ENCODE measurements at regions not wholly inside any gene's neighbourhood (a gene's known extent, or its start where the extent isn't known, plus 50 kb on each side); places are given as distances from the start of the nearest gene placed in this dataset.

DNA sequence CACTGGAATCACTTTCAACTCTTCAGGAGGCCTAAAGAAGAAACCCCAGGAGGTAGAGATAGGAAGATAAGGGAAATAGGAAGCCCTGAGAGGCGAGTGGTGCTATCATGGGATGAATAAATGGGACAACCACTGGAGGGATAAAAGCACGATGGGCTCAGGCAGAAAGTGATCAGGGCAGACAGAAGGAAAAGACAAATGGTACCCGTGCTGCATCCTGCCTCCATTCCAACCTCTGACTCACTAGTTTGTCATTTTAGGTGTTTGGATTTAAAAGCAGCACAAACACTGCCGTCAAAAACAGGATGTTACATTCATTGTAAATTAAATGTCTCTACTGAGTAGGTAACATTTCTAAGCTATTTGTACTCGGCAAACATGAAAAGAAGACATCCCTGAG lies 314.3 kb upstream of the HTR2A start:
- Histone ChIP-seq H4K20me1 (ENCODE audit: control insufficient read depth, insufficient read depth, insufficient read length) (no peaks in the 10 kb centered on the region), H3K79me2 (ENCODE audit: insufficient read depth, low read length) (no peaks in the 10 kb centered on the region), H2AK5ac (ENCODE audit: insufficient read length, low read length) (no peak overlapping the region), H3K18ac (ENCODE audit: insufficient read length, low read depth, low read length) (no peak overlapping the region), H2BK15ac (ENCODE audit: low read depth, low read length) (no peak overlapping the region), H3K9ac (ENCODE audit: extremely low read depth, insufficient read length, low read length) (no peak overlapping the region), H2BK20ac (ENCODE audit: low read depth, low read length, poor library complexity, severe bottlenecking) (no peak overlapping the region), H4K8ac (replicated peaks; ENCODE audit: insufficient read length, low read depth, low read length) (no peak overlapping the region), H2BK12ac (ENCODE audit: insufficient read length, low read depth, low read length) (no peak overlapping the region), H3K4me1 (ENCODE audit: insufficient read depth, low read length) (peaks cover 11% of the 10 kb centered on the region), H3K4me2 (ENCODE audit: insufficient read depth, insufficient read length, low read length) (no peak overlapping the region), H2BK5ac (ENCODE audit: insufficient read length, low read length) (no peak overlapping the region), H2BK120ac (ENCODE audit: low read depth, low read length, poor library complexity, severe bottlenecking) (no peak overlapping the region), H4K5ac (ENCODE audit: insufficient read length, low read depth, low read length) (no peak overlapping the region), H3K14ac (ENCODE audit: insufficient read depth, low read length) (no peak overlapping the region), H3K56ac (ENCODE audit: insufficient read length, low read depth, low read length) (no peak overlapping the region), H3T11ph (ENCODE audit: low read length) (no peak overlapping the region), H3K23me2 (ENCODE audit: insufficient read length, low read depth, low read length, poor library complexity, severe bottlenecking) (no peaks in the 10 kb centered on the region), H3K27me3 (ENCODE audit: insufficient read depth, low read length) (no peaks in the 10 kb centered on the region), H3K9me3 (ENCODE audit: control insufficient read depth, low read depth, low read length) (no peaks in the 10 kb centered on the region), H3K4ac (ENCODE audit: low read depth, low read length) (no peak overlapping the region), H3K79me1 (ENCODE audit: insufficient read depth, low read depth, low read length, poor library complexity, severe bottlenecking) (no peaks in the 10 kb centered on the region), H3K27ac (ENCODE audit: insufficient read length, low read depth, low read length) (no peak overlapping the region), H4K91ac (ENCODE audit: insufficient read length, low read depth, low read length) (no peak overlapping the region), H3K23ac (ENCODE audit: insufficient read length, low read depth, low read length) (no peak overlapping the region), H2AFZ (ENCODE audit: low read length) (no peak overlapping the region)
- Mint-ChIP-seq H3K36me3 (ENCODE audit: insufficient read depth in 1 of 3, low read depth in 3 of 3) (no peaks in the 10 kb centered on the region), H3K9me3 (no peaks in the 10 kb centered on the region), H3K4me1 (peaks cover 12 to 27% of the 10 kb centered on the region in 2 experiments), H3K4me3 (no peak overlapping the region), H3K27me3 (ENCODE audit: low read depth) (no peaks in the 10 kb centered on the region), H3K27ac (no peak overlapping the region; a peak in 1 of 7 replicates)
- TF ChIP-seq, protein P1, sequence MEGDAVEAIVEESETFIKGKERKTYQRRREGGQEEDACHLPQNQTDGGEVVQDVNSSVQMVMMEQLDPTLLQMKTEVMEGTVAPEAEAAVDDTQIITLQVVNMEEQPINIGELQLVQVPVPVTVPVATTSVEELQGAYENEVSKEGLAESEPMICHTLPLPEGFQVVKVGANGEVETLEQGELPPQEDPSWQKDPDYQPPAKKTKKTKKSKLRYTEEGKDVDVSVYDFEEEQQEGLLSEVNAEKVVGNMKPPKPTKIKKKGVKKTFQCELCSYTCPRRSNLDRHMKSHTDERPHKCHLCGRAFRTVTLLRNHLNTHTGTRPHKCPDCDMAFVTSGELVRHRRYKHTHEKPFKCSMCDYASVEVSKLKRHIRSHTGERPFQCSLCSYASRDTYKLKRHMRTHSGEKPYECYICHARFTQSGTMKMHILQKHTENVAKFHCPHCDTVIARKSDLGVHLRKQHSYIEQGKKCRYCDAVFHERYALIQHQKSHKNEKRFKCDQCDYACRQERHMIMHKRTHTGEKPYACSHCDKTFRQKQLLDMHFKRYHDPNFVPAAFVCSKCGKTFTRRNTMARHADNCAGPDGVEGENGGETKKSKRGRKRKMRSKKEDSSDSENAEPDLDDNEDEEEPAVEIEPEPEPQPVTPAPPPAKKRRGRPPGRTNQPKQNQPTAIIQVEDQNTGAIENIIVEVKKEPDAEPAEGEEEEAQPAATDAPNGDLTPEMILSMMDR (conservative IDR thresholded peaks at IDR 0.05), result no peak
- peak; percentile 33 for DNase-seq
- WGBS (ENCODE audit: extremely low coverage, insufficient read length, low lambda C conversion rate), result no CpG with 5 or more reads among the region's 5 CpGs

Data from H9 (cell line).